OCI-LY3 (cell line): ENCODE measurements at regions not wholly inside any gene's neighbourhood (a gene's known extent, or its start where the extent isn't known, plus 50 kb on each side); places are given as distances from the start of the nearest gene placed in this dataset.

Experiments
- CTCF ChIP-seq: fragments of 200-600, 300-600 bp; sonication (generic); IDR thresholded peaks from 2 replicates; pipeline ENCODE4 v1.5.1; 2014; ENCODE audit warnings: antibody characterized with exemption, low read length, low read depth
- EZH2phosphoT487 ChIP-seq: fragments of 200-600 bp; shearing (Covaris generic); IDR thresholded peaks from 2 replicates; pipeline ENCODE4 v1.6.1; 2018; ENCODE audit warnings: antibody characterized with exemption, mixed run types, low read depth

DNA sequence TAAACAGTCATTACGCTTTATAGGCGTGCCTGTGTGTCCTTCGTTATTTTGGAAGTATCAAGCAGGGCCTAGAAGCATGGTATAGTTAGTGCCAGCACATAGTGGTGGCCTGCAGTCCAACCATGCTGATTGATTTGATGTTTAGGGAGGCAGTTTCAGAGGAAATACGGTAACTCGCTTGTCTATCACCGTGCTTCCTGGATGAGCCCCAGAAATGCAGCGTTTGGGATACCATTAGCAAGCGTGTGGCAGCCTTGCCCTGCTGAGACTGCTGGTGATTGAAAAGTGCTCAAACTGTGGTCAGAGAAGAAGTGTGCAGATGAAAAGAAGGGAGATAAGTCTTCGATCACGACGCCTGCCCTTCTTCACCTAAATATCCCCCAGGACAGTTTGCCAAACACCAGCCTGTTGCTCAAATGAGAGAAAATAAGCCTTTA lies 158.4 kb downstream of the CHIC2 start:
- TF ChIP-seq CTCF (no peak), EZH2phosphoT487 (no peak)
